Mesendoderm (in vitro differentiated cells): ENCODE measurements at regions not wholly inside any gene's neighbourhood (a gene's known extent, or its start where the extent isn't known, plus 50 kb on each side); places are given as distances from the start of the nearest gene placed in this dataset.

Source experiments
- DNase-seq: peaks from one replicate; pipeline ENCODE4 v3.0.0; 2013
- H2AK5ac ChIP-seq: 2 replicates; pipeline ENCODE4 v1.6.1; 2013; ENCODE audit warnings: low read length, inconsistent platforms
- H2BK120ac ChIP-seq: 2 replicates; pipeline ENCODE4 v1.6.1; 2013; ENCODE audit warnings: low read depth, mild to moderate bottlenecking, low read length, moderate library complexity, mixed read lengths
- H2BK15ac ChIP-seq: replicated peaks from 2 replicates; pipeline ENCODE4 v1.6.1; 2013; ENCODE audit warnings: low read depth, mild to moderate bottlenecking, moderate library complexity
- H2BK5ac ChIP-seq: 2 replicates; pipeline ENCODE4 v1.6.1; 2013; ENCODE audit warnings: low read length, inconsistent platforms
- H3K18ac ChIP-seq: 2 replicates; pipeline ENCODE4 v1.6.1; 2013; ENCODE audit warnings: mild to moderate bottlenecking, low read length, mixed read lengths
- H3K23ac ChIP-seq: one replicate; pipeline ENCODE4 v1.6.1; 2013; ENCODE audit warnings: low read length
- H3K27ac ChIP-seq: 2 replicates; pipeline ENCODE4 v1.5.1; 2013; ENCODE audit warnings: low read depth, mild to moderate bottlenecking, inconsistent platforms, low read length, moderate library complexity
- H3K27me3 ChIP-seq: 2 replicates; pipeline ENCODE4 v1.6.1; 2013; ENCODE audit warnings: low read length, control low read depth, mild to moderate bottlenecking, inconsistent platforms; ENCODE audit not compliant: insufficient read depth, poor library complexity
- H3K36me3 ChIP-seq: 2 replicates; pipeline ENCODE4 v1.6.1; 2013; ENCODE audit warnings: low read length, inconsistent platforms; ENCODE audit not compliant: control insufficient read depth, insufficient read depth
- H3K4ac ChIP-seq: one replicate; pipeline ENCODE4 v1.6.1; 2013; ENCODE audit warnings: low read depth, mild to moderate bottlenecking, low read length, moderate library complexity
- H3K4me1 ChIP-seq: 2 replicates; pipeline ENCODE4 v1.6.1; 2013; ENCODE audit warnings: low read depth, low read length, inconsistent platforms; ENCODE audit not compliant: control insufficient read depth
- H3K4me2 ChIP-seq: 2 replicates; pipeline ENCODE4 v1.6.1; 2013; ENCODE audit warnings: low read length
- H3K4me3 ChIP-seq: 2 replicates; pipeline ENCODE4 v1.5.1; 2013; ENCODE audit warnings: mild to moderate bottlenecking, low read length
- H3K56ac ChIP-seq: one replicate; pipeline ENCODE4 v1.6.1; 2013; ENCODE audit warnings: low read length
- H3K79me1 ChIP-seq: 2 replicates; pipeline ENCODE4 v1.6.1; 2013; ENCODE audit warnings: low read length, inconsistent platforms
- H3K79me2 ChIP-seq: 2 replicates; pipeline ENCODE4 v1.6.1; 2013; ENCODE audit warnings: mild to moderate bottlenecking, low read length; ENCODE audit not compliant: control insufficient read depth, insufficient read depth
- H3K9ac ChIP-seq: 2 replicates; pipeline ENCODE4 v1.6.1; 2013; ENCODE audit warnings: low read length, inconsistent platforms
- H4K5ac ChIP-seq: one replicate; pipeline ENCODE4 v1.6.1; 2013; ENCODE audit warnings: low read length
- H4K8ac ChIP-seq: one replicate; pipeline ENCODE4 v1.6.1; 2013; ENCODE audit warnings: low read depth, mild to moderate bottlenecking, control low read depth, low read length, moderate library complexity
- WGBS: extraction: QIAGEN DNeasy Blood & Tissue Kit; methylation state at CpG from one replicate; pipeline ENCODE4 v1.1.7; 2013; ENCODE audit warnings: low lambda C conversion rate, missing lambda C conversion rate; ENCODE audit not compliant: insufficient coverage; ENCODE audit errors: extremely low coverage; 5-methylcytosine and 5-hydroxymethylcytosine counted together

DNA sequence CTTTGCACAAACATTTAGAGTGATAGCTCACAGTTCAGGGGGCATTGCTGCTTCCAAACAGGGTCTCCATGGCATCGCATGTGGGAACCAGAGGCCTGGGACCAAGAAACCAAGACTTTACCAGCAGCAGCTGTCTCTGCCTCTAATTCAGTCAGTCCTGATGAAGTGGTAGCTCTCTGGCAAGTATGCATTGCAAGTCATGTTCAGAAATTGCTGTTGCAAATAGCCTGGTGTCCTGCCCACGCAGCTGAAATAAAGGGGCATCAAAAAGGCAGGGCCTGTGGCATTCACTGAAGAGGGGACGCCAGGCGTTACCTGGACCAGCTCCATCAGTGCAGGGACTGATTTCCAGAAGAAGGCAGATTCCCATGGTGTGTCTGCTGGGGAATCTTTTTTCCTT, 121.3 kb downstream of the CD47 start:
- Histone ChIP-seq H2AK5ac (no peak overlapping the region), H3K4me1 (no peaks in the 10 kb centered on the region), H3K23ac (no peak overlapping the region), H4K5ac (no peak overlapping the region), H3K79me2 (no peaks in the 10 kb centered on the region), H3K4me3 (no peak overlapping the region), H3K27ac (no peak overlapping the region), H2BK120ac (no peak overlapping the region), H3K36me3 (no peaks in the 10 kb centered on the region), H3K27me3 (no peaks in the 10 kb centered on the region), H3K79me1 (no peaks in the 10 kb centered on the region), H2BK15ac (no peak overlapping the region), H2BK5ac (no peak overlapping the region), H3K9ac (no peak overlapping the region), H3K18ac (no peak overlapping the region), H3K4ac (no peak overlapping the region), H3K4me2 (no peak overlapping the region), H4K8ac (no peak overlapping the region), H3K56ac (no peak overlapping the region)
- DNase-seq: no peak
- whole genome bisulfite sequencing: no CpG with 5 or more reads among the region's 4 CpGs

DNA sequence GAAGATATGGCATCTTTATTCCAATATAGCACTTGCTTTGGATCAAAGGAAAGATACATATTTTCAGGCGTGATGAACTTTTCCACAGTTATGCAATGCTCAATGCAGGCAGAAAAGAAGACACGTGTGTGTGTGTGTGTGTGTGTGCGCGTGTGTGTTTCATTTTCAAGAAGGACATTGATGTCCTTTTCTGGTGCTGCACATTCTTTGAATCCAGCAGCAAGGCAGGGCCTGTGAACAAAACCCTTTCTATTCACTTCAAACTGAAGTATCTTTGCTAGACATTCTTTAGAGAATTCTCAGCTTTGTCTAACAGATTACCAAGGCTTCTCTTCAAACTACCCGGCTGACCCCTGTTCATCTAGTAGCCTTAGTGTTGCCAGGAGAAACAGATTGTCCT, 124.6 kb downstream of the CD47 start:
- H3K4me3 ChIP-seq: no peak overlapping the region
- H2BK15ac ChIP-seq: no peak overlapping the region
- no peak overlapping the region for H3K4me2 ChIP-seq
- H3K18ac ChIP-seq: no peak overlapping the region
- no peak overlapping the region for H2AK5ac ChIP-seq
- H3K4me1 ChIP-seq: no peaks in the 10 kb centered on the region
- WGBS: no CpG with 5 or more reads among the region's 5 CpGs
- no peak overlapping the region for H3K9ac ChIP-seq
- no peak for DNase-seq
- H3K56ac ChIP-seq: no peak overlapping the region
- no peak overlapping the region for H3K27ac ChIP-seq
- no peak overlapping the region for H3K4ac ChIP-seq
- no peak overlapping the region for H4K8ac ChIP-seq
- no peak overlapping the region for H4K5ac ChIP-seq
- no peaks in the 10 kb centered on the region for H3K79me1 ChIP-seq
- H3K36me3 ChIP-seq: no peaks in the 10 kb centered on the region
- no peaks in the 10 kb centered on the region for H3K79me2 ChIP-seq
- H2BK120ac ChIP-seq: no peak overlapping the region
- H3K27me3 ChIP-seq: no peaks in the 10 kb centered on the region
- no peak overlapping the region for H3K23ac ChIP-seq
- H2BK5ac ChIP-seq: no peak overlapping the region

DNA sequence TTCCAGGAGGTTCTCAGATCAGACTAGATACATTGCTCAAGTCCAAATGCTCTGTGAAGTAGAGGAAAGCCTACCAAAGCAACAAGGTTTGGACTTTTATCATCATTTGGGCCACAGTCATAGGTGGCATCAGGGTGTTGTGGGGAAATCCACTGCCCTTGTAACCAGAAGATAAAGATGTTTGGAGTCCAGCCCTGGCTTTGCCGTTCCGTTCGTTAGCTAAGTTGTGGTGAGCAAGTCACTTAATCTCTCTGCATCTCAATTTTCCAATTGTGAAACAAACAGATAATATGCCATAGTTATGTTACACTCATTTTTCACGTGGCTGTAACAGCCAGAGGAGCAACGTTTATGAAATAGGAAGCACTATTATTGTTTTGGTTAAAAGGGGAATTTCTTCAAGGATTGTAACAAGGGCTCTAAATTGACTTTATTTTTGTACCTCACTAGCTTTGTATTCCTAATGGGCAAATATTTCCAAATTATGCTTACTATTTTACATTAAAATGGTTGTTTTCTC, 125.6 kb downstream of the CD47 start:
- H3K18ac ChIP-seq: no peak overlapping the region
- WGBS: no CpG with 5 or more reads among the region's 5 CpGs
- H3K27ac ChIP-seq: no peak overlapping the region

DNA sequence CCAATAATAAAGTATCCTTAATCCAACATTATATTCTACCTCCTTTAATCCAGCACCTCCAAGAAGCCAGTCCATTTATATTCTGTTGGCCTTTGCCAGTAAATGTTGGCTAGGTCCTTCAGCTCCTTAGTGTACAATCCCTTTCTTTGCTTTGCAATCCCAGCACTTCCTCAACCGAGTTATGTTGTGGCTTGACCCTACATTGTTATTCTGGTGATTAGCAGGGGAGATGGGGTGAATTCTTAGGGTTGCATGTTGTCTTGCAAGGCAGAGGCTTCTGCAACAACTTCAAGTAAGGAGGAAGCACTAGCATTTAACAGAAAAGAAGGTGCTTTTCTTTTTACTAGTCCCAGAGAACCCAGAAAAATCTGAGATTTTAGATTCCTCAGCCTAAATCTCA, 127.2 kb downstream of the CD47 start:
- Histone ChIP-seq H3K9ac (no peak overlapping the region), H3K4me2 (no peak overlapping the region), H3K79me1 (no peaks in the 10 kb centered on the region), H3K27ac (no peak overlapping the region), H4K8ac (no peak overlapping the region), H2BK120ac (no peak overlapping the region), H3K18ac (no peak overlapping the region), H3K36me3 (no peaks in the 10 kb centered on the region), H3K4me1 (no peaks in the 10 kb centered on the region), H3K23ac (no peak overlapping the region), H3K79me2 (no peaks in the 10 kb centered on the region), H2AK5ac (no peak overlapping the region), H3K4me3 (no peak overlapping the region), H4K5ac (no peak overlapping the region), H3K56ac (no peak overlapping the region), H2BK15ac (no peak overlapping the region), H3K4ac (no peak overlapping the region), H3K27me3 (no peaks in the 10 kb centered on the region), H2BK5ac (no peak overlapping the region)
- no CpG with 5 or more reads among the region's 1 CpG for WGBS
- DNase-seq: no peak

More for the DNA sequence above, 125.6 kb downstream of the CD47 start:
- H4K5ac ChIP-seq: no peak overlapping the region
- H3K27me3 ChIP-seq: no peaks in the 10 kb centered on the region
- no peaks in the 10 kb centered on the region for H3K4me1 ChIP-seq
- H3K79me1 ChIP-seq: no peaks in the 10 kb centered on the region
- no peak overlapping the region for H3K56ac ChIP-seq
- no peak overlapping the region for H4K8ac ChIP-seq
- H2AK5ac ChIP-seq: no peak overlapping the region
- H3K4me2 ChIP-seq: no peak overlapping the region
- no peak overlapping the region for H3K23ac ChIP-seq
- DNase-seq: no peak
- H2BK15ac ChIP-seq: no peak overlapping the region
- no peak overlapping the region for H2BK120ac ChIP-seq
- H3K36me3 ChIP-seq: no peaks in the 10 kb centered on the region
- no peaks in the 10 kb centered on the region for H3K79me2 ChIP-seq
- H3K4me3 ChIP-seq: no peak overlapping the region
- no peak overlapping the region for H3K4ac ChIP-seq
- no peak overlapping the region for H3K9ac ChIP-seq
- H2BK5ac ChIP-seq: no peak overlapping the region

DNA sequence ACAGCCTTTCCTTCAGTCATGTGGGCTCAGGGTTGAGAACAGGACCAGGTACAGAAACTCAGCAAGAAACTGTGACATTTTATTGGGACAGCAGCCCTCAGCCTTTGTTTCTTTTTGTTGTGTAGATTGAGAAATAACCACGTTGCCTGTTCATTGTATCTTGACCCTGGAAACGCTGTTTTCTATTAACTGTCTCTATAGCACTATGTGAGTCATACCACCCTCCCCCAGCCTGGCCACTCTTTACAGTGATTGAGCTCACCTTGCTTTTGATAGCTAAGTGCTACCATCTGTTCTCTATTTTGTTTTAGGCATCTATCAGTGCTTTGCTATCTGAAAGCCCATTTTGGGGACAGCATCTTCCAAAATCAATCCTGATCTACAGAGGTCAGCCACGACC, 127.9 kb downstream of the CD47 start:
- no peak overlapping the region for H4K5ac ChIP-seq
- no peak overlapping the region for H3K23ac ChIP-seq
- no peak overlapping the region for H3K4me3 ChIP-seq
- H2BK15ac ChIP-seq: no peak overlapping the region
- WGBS: no CpG with 5 or more reads among the region's 3 CpGs
- no peak overlapping the region for H3K27ac ChIP-seq
- no peak overlapping the region for H2BK120ac ChIP-seq
- H4K8ac ChIP-seq: no peak overlapping the region
- no peaks in the 10 kb centered on the region for H3K79me2 ChIP-seq
- H3K18ac ChIP-seq: no peak overlapping the region
- no peak overlapping the region for H2BK5ac ChIP-seq
- H3K36me3 ChIP-seq: no peaks in the 10 kb centered on the region
- no peaks in the 10 kb centered on the region for H3K4me1 ChIP-seq
- no peak overlapping the region for H3K4ac ChIP-seq
- H2AK5ac ChIP-seq: no peak overlapping the region
- no peaks in the 10 kb centered on the region for H3K79me1 ChIP-seq
- H3K4me2 ChIP-seq: no peak overlapping the region
- no peak overlapping the region for H3K56ac ChIP-seq
- DNase-seq: peak; percentile 15
- H3K27me3 ChIP-seq: no peaks in the 10 kb centered on the region
- H3K9ac ChIP-seq: no peak overlapping the region

DNA sequence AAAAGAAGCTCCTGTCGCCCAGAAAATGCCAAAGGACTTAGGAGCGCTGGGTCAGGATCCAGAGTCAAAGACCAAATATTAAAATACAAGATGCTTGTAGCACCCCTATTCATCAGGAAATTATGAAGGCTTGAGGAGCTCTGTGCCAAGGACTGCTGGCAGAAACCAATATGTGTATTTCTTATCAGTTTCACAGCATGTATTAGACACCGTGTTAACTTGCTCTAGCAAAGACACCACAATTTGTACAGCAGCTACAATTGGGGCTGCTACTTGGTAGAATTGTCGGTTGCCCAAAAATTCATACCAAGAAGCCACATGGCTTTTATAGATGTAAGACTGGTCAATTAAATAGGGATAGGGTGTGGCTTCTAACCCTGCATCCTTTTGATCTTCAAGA, 128.8 kb downstream of the CD47 start:
- H3K4me2 ChIP-seq: no peak overlapping the region
- no peak overlapping the region for H3K4me3 ChIP-seq
- no peak overlapping the region for H3K56ac ChIP-seq
- no CpG with 5 or more reads among the region's 4 CpGs for WGBS
- H3K4me1 ChIP-seq: no peaks in the 10 kb centered on the region
- H4K8ac ChIP-seq: no peak overlapping the region
- no peaks in the 10 kb centered on the region for H3K79me1 ChIP-seq
- H3K36me3 ChIP-seq: no peaks in the 10 kb centered on the region
- H2BK5ac ChIP-seq: no peak overlapping the region
- H2BK15ac ChIP-seq: no peak overlapping the region
- H3K23ac ChIP-seq: no peak overlapping the region
- no peak overlapping the region for H3K4ac ChIP-seq
- no peak overlapping the region for H2BK120ac ChIP-seq
- no peak for DNase-seq
- H3K79me2 ChIP-seq: no peaks in the 10 kb centered on the region
- no peak overlapping the region for H4K5ac ChIP-seq
- no peak overlapping the region for H3K18ac ChIP-seq
- H2AK5ac ChIP-seq: no peak overlapping the region
- no peak overlapping the region for H3K9ac ChIP-seq
- H3K27me3 ChIP-seq: no peaks in the 10 kb centered on the region
- no peak overlapping the region for H3K27ac ChIP-seq
